Upper lobe of left lung (tissue), 4 donors: ENCODE measurements at regions not wholly inside any gene's neighbourhood (a gene's known extent, or its start where the extent isn't known, plus 50 kb on each side); places are given as distances from the start of the nearest gene placed in this dataset.

Experiments
- CTCF ChIP-seq, 6 experiments: fragments of 450-650 bp in 4 of 6; fragments of 200-600 bp in 2 of 6; sonication (generic) in 2 of 6; IDR thresholded peaks; one replicate each; pipeline ENCODE4 v1.5.1; 2016 to 2019; ENCODE audit warnings: antibody characterized with exemption in 6 of 6
- EP300 ChIP-seq, 4 donors: sonication (generic); formaldehyde crosslinking; IDR thresholded peaks; one replicate each; pipeline ENCODE4 v1.5.1; 2017; ENCODE audit warnings: antibody characterized with exemption in 4 of 4, control low read depth in 2 of 4

- no peak for TF ChIP-seq CTCF (IDR thresholded peaks at IDR 0.05)
- no peak for TF ChIP-seq EP300 (IDR thresholded peaks at IDR 0.05)
These were observed 329.1 kb upstream of the PKDCC start for GRCh38 chr2:41718705-41719104.
